Colonic mucosa (tissue), 4 donors: ENCODE measurements at regions not wholly inside any gene's neighbourhood (a gene's known extent, or its start where the extent isn't known, plus 50 kb on each side); places are given as distances from the start of the nearest gene placed in this dataset.

Experiments used
- DNase-seq: peaks from one replicate; pipeline ENCODE4 v3.0.0-alpha.2; 2020
- H3K27ac ChIP-seq: fragments of 200-600 bp; one replicate; pipeline ENCODE4 v1.8.0; 2021
- H3K27me3 ChIP-seq: fragments of 200-600 bp; one replicate; pipeline ENCODE4 v1.8.0; 2021
- H3K36me3 ChIP-seq: fragments of 200-600 bp; one replicate; pipeline ENCODE4 v1.8.0; 2021
- H3K4me1 ChIP-seq: fragments of 200-600 bp; one replicate; pipeline ENCODE4 v1.8.0; 2021; ENCODE audit warnings: mild to moderate bottlenecking
- H3K4me3 ChIP-seq: fragments of 200-600 bp; one replicate; pipeline ENCODE4 v1.8.0; 2021
- H3K9ac ChIP-seq, 2 donors: one replicate each; pipeline ENCODE4 v1.7.0; 2013; ENCODE audit warnings: control low read depth in 2 of 2, low read depth in 2 of 2, low read length in 2 of 2
- H3K9me3 ChIP-seq: fragments of 200-600 bp; one replicate; pipeline ENCODE4 v1.8.0; 2021
- intact Hi-C: fragments of 100-400 bp; cut with DNase I; formaldehyde crosslinking; loops from one replicate; pipeline ENCODE4 v1.14.1; 2022
- TF ChIP-seq, protein P1 (sequence below): fragments of 200-600 bp; IDR thresholded peaks from one replicate; pipeline ENCODE4 v1.8.0; 2022; ENCODE audit warnings: antibody characterized with exemption, mild to moderate bottlenecking
- donor health status: healthy.
- donor health status: DM: no; HTN: no; CAD: no.
- donor health status: DM: no; HTN: no; CAD: no.

- Histone ChIP-seq H3K4me1 (no peaks in the 10 kb centered on the region), H3K27me3 (no peaks in the 10 kb centered on the region), H3K9me3 (no peaks in the 10 kb centered on the region), H3K9ac (no peak overlapping the region), H3K27ac (no peak overlapping the region), H3K4me3 (no peak overlapping the region), H3K36me3 (no peaks in the 10 kb centered on the region)
- TF ChIP-seq, protein P1, sequence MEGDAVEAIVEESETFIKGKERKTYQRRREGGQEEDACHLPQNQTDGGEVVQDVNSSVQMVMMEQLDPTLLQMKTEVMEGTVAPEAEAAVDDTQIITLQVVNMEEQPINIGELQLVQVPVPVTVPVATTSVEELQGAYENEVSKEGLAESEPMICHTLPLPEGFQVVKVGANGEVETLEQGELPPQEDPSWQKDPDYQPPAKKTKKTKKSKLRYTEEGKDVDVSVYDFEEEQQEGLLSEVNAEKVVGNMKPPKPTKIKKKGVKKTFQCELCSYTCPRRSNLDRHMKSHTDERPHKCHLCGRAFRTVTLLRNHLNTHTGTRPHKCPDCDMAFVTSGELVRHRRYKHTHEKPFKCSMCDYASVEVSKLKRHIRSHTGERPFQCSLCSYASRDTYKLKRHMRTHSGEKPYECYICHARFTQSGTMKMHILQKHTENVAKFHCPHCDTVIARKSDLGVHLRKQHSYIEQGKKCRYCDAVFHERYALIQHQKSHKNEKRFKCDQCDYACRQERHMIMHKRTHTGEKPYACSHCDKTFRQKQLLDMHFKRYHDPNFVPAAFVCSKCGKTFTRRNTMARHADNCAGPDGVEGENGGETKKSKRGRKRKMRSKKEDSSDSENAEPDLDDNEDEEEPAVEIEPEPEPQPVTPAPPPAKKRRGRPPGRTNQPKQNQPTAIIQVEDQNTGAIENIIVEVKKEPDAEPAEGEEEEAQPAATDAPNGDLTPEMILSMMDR: no peak
- DNase-seq: no peak
- intact Hi-C loops: no loop called here
These were observed 77.0 kb upstream of the FGGY start for GRCh38 chr1:59219916-59220315.

- intact Hi-C loops: no loop called here
- Histone ChIP-seq H3K4me1 (no peaks in the 10 kb centered on the region), H3K36me3 (no peaks in the 10 kb centered on the region), H3K27me3 (no peaks in the 10 kb centered on the region), H3K9ac (no peak overlapping the region), H3K9me3 (no peaks in the 10 kb centered on the region), H3K27ac (no peak overlapping the region), H3K4me3 (no peak overlapping the region)
- DNase-seq: no peak
- TF ChIP-seq, protein P1: no peak
These were observed 76.5 kb upstream of the FGGY start for GRCh38 chr1:59220356-59220755.

- Histone ChIP-seq H3K9ac (no peak overlapping the region), H3K27ac (no peak overlapping the region), H3K9me3 (no peaks in the 10 kb centered on the region), H3K4me1 (no peaks in the 10 kb centered on the region), H3K27me3 (no peaks in the 10 kb centered on the region), H3K4me3 (no peak overlapping the region), H3K36me3 (no peaks in the 10 kb centered on the region)
- DNase-seq: no peak
- TF ChIP-seq, protein P1: no peak
- intact Hi-C loops: no loop called here
These were observed 73.7 kb upstream of the FGGY start for GRCh38 chr1:59223198-59223597.

DNA sequence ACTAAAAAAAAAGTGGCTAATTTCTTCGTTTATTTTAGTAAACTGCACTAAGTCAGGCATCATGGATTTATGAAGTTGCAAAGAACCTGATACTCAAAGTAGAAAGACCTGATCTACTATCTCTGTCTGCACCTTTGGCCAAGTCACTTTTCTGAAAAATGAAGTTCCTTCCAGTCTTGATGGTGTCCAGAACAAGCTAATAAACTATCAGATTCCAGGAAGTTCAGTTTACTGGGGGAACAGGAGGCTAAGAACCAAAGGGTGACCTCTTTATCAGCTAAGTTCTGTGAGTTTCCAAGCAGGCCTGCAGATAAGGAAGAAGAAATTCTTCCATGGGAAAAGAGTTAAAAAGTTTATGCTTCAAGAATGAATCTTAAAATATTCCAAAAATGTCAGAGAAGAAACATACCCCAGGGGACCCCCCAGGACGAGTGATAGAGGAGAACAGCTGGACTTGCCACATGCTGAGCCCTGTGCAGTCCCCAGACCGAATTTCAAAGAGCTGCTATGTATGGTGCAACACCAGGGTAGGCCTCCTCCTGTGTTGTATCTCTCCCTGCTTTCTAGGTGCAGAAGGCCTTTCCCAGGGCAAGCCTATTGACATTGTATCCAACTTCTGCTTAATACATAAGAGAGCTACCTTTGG, 72.8 kb upstream of the FGGY start:
- no peak for DNase-seq
- H3K9me3 ChIP-seq: no peaks in the 10 kb centered on the region
- H3K9ac ChIP-seq: no peak overlapping the region
- no peaks in the 10 kb centered on the region for H3K4me1 ChIP-seq
- no peaks in the 10 kb centered on the region for H3K27me3 ChIP-seq
- no peaks in the 10 kb centered on the region for H3K36me3 ChIP-seq
- no peak overlapping the region for H3K27ac ChIP-seq
- no peak overlapping the region for H3K4me3 ChIP-seq
- TF ChIP-seq, protein P1: no peak
- intact Hi-C loops: no loop called here

DNA sequence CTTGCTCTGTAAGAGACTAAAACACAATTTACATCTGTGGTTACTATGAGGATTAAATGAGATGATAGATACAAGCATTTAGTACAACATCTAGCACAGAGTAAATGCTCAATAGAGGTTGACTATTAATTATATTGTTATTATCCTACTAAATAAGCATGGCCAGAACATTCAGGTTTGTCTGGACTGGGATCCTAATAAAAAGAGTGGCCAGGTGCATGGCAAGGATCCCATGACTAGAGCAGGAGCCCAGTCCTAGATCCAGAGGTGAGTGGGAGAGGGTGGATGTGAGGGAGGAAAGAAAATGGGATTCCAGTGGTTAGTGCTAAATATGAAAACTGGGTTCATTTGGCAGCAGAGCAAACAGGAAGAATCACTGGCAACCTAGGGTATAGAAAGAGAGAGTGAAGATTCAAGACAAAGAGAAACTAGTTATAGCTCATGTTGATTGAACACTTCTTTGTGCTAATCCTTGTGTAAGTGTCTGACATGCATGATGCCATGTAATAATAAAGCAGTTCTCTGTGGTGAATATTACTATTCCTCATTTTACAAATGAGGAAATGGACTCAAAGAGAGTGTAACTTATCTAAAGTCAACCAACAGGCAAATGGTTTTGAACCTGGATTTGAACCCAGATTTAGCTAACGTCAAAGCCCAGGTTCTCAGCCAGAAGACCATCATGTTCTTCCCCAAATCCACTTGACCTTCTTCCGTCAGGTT, 71.1 kb upstream of the FGGY start:
- no peaks in the 10 kb centered on the region for H3K27me3 ChIP-seq
- H3K4me3 ChIP-seq: no peak overlapping the region
- DNase-seq: no peak
- no peak overlapping the region for H3K27ac ChIP-seq
- intact Hi-C loops: no loop called here
- H3K9ac ChIP-seq: no peak overlapping the region
- TF ChIP-seq, protein P1: no peak
- H3K36me3 ChIP-seq: no peaks in the 10 kb centered on the region
- no peaks in the 10 kb centered on the region for H3K9me3 ChIP-seq
- H3K4me1 ChIP-seq: no peaks in the 10 kb centered on the region
